DOHH2 (cell line): ENCODE measurements at regions not wholly inside any gene's neighbourhood (a gene's known extent, or its start where the extent isn't known, plus 50 kb on each side); places are given as distances from the start of the nearest gene placed in this dataset.

Experiments used
- H3F3A ChIP-seq: fragments of 200-600 bp; sonication (generic), shearing (Covaris generic); 2 replicates; pipeline ENCODE4 v1.6.0; 2016; ENCODE audit warnings: antibody characterized with exemption, mild to moderate bottlenecking; ENCODE audit not compliant: control insufficient read depth, insufficient read depth
- H3K27ac ChIP-seq: fragments of 200-600 bp; sonication (generic); 2 replicates; pipeline ENCODE4 v1.5.1; 2014; ENCODE audit warnings: low read depth, mild to moderate bottlenecking, low read length, moderate library complexity
- H3K27me3 ChIP-seq: fragments of 200-600 bp; sonication (generic); 2 replicates; pipeline ENCODE4 v1.6.1; 2014; ENCODE audit warnings: mild to moderate bottlenecking, low read length, mixed read lengths; ENCODE audit not compliant: control insufficient read depth
- H3K36me3 ChIP-seq: fragments of 200-600 bp; sonication (generic); 2 replicates; pipeline ENCODE4 v1.6.1; 2014; ENCODE audit warnings: mild to moderate bottlenecking, low read length, moderate library complexity, mixed read lengths; ENCODE audit not compliant: control insufficient read depth
- H3K4me1 ChIP-seq: fragments of 200-600 bp; sonication (generic); 2 replicates; pipeline ENCODE4 v1.6.1; 2014; ENCODE audit warnings: mild to moderate bottlenecking, low read length, mixed read lengths; ENCODE audit not compliant: control insufficient read depth
- H3K4me2 ChIP-seq: fragments of 200-600 bp; sonication (generic); 2 replicates; pipeline ENCODE4 v1.6.0; 2014; ENCODE audit warnings: mild to moderate bottlenecking, low read length, moderate library complexity
- H3K4me3 ChIP-seq: fragments of 200-600 bp; sonication (generic); 2 replicates; pipeline ENCODE4 v1.5.1; 2014; ENCODE audit warnings: mild to moderate bottlenecking, low read length, mixed read lengths
- H3K79me2 ChIP-seq: fragments of 200-600 bp; sonication (generic); 2 replicates; pipeline ENCODE4 v1.6.1; 2014; ENCODE audit warnings: mild to moderate bottlenecking, low read length, mixed read lengths; ENCODE audit not compliant: control insufficient read depth
- H3K9me2 ChIP-seq: fragments of 200-600 bp; sonication (generic); replicated peaks from 2 replicates; pipeline ENCODE4 v1.6.1; 2014; ENCODE audit warnings: mild to moderate bottlenecking, low read length, mixed read lengths; ENCODE audit not compliant: control insufficient read depth
- H3K9me3 ChIP-seq: fragments of 200-600 bp; sonication (generic); 2 replicates; pipeline ENCODE4 v1.6.1; 2014; ENCODE audit warnings: antibody characterized with exemption, low read length, mixed read lengths; ENCODE audit not compliant: control insufficient read depth, insufficient read depth
- H4K20me1 ChIP-seq: fragments of 200-600 bp; sonication (generic); 2 replicates; pipeline ENCODE4 v1.6.0; 2014; ENCODE audit warnings: low read depth, mild to moderate bottlenecking, antibody characterized with exemption, low read length, moderate library complexity; ENCODE audit not compliant: control insufficient read depth, insufficient read depth
- EZH2phosphoT487 ChIP-seq: fragments of 200-600 bp; sonication (generic); IDR thresholded peaks from 2 replicates; pipeline ENCODE4 v1.6.1; 2017; ENCODE audit warnings: borderline replicate concordance, mild to moderate bottlenecking, antibody characterized with exemption, low read length, moderate library complexity, mixed read lengths
- TF ChIP-seq, protein P1 (sequence below): fragments of 200-600 bp; sonication (generic); IDR thresholded peaks from one replicate; pipeline ENCODE4 v1.5.1; 2014; ENCODE audit warnings: antibody characterized with exemption, mild to moderate bottlenecking, low read depth, low read length; ENCODE audit not compliant: poor library complexity, severe bottlenecking

GRCh38 chr1:56199061-56199460, 380.3 kb downstream of the PLPP3 start:
- Histone ChIP-seq H3F3A (no peaks in the 10 kb centered on the region), H3K9me3 (no peaks in the 10 kb centered on the region), H3K4me3 (no peak overlapping the region), H3K79me2 (no peaks in the 10 kb centered on the region), H3K36me3 (no peaks in the 10 kb centered on the region), H3K27me3 (no peaks in the 10 kb centered on the region), H3K9me2 (no peaks in the 10 kb centered on the region), H4K20me1 (no peaks in the 10 kb centered on the region), H3K4me1 (no peaks in the 10 kb centered on the region), H3K27ac (no peak overlapping the region), H3K4me2 (no peak overlapping the region)
- TF ChIP-seq, protein P1, sequence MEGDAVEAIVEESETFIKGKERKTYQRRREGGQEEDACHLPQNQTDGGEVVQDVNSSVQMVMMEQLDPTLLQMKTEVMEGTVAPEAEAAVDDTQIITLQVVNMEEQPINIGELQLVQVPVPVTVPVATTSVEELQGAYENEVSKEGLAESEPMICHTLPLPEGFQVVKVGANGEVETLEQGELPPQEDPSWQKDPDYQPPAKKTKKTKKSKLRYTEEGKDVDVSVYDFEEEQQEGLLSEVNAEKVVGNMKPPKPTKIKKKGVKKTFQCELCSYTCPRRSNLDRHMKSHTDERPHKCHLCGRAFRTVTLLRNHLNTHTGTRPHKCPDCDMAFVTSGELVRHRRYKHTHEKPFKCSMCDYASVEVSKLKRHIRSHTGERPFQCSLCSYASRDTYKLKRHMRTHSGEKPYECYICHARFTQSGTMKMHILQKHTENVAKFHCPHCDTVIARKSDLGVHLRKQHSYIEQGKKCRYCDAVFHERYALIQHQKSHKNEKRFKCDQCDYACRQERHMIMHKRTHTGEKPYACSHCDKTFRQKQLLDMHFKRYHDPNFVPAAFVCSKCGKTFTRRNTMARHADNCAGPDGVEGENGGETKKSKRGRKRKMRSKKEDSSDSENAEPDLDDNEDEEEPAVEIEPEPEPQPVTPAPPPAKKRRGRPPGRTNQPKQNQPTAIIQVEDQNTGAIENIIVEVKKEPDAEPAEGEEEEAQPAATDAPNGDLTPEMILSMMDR, result no peak
- TF ChIP-seq EZH2phosphoT487, result no peak

- TF ChIP-seq, protein P1, result no peak
- TF ChIP-seq EZH2phosphoT487, result no peak
- H3K79me2 ChIP-seq, result no peaks in the 10 kb centered on the region
- no peaks in the 10 kb centered on the region for H3F3A ChIP-seq
Observed at GRCh38 chr1:56197946-56198345, 381.4 kb downstream of the PLPP3 start.

GRCh38 chr1:56196839-56197238, 382.5 kb downstream of the PLPP3 start:
- Histone ChIP-seq H3K27ac (no peak overlapping the region), H4K20me1 (no peaks in the 10 kb centered on the region), H3K79me2 (no peaks in the 10 kb centered on the region), H3K4me2 (no peak overlapping the region), H3K4me3 (no peak overlapping the region), H3K9me2 (no peaks in the 10 kb centered on the region), H3K4me1 (no peaks in the 10 kb centered on the region), H3K36me3 (no peaks in the 10 kb centered on the region), H3F3A (no peaks in the 10 kb centered on the region), H3K27me3 (no peaks in the 10 kb centered on the region), H3K9me3 (no peaks in the 10 kb centered on the region)
- TF ChIP-seq EZH2phosphoT487, result no peak

More at GRCh38 chr1:56197946-56198345, 381.4 kb downstream of the PLPP3 start:
- Histone ChIP-seq H3K9me3 (no peaks in the 10 kb centered on the region), H3K9me2 (no peaks in the 10 kb centered on the region), H3K36me3 (no peaks in the 10 kb centered on the region), H4K20me1 (no peaks in the 10 kb centered on the region), H3K4me1 (no peaks in the 10 kb centered on the region), H3K4me3 (no peak overlapping the region), H3K27ac (no peak overlapping the region), H3K4me2 (no peak overlapping the region), H3K27me3 (no peaks in the 10 kb centered on the region)

- TF ChIP-seq EZH2phosphoT487, result no peak
- TF ChIP-seq, protein P1, result no peak
- no peaks in the 10 kb centered on the region for H3F3A ChIP-seq
- no peaks in the 10 kb centered on the region for H3K9me3 ChIP-seq
- H3K9me2 ChIP-seq, result no peaks in the 10 kb centered on the region
- H3K36me3 ChIP-seq, result no peaks in the 10 kb centered on the region
- no peak overlapping the region for H3K4me2 ChIP-seq
- H3K79me2 ChIP-seq, result no peaks in the 10 kb centered on the region
- no peak overlapping the region for H3K4me3 ChIP-seq
- no peaks in the 10 kb centered on the region for H3K27me3 ChIP-seq
- H3K4me1 ChIP-seq, result no peaks in the 10 kb centered on the region
- no peaks in the 10 kb centered on the region for H4K20me1 ChIP-seq
- H3K27ac ChIP-seq, result no peak overlapping the region
Observed at GRCh38 chr1:56194701-56195300, 384.6 kb downstream of the PLPP3 start.
